SK-N-SH treated with all-trans-retinoic acid at 6 μM for 48 hours (cell line): ENCODE measurements at regions not wholly inside any gene's neighbourhood (a gene's known extent, or its start where the extent isn't known, plus 50 kb on each side); places are given as distances from the start of the nearest gene placed in this dataset.

Source experiments
- ATAC-seq: fragments of 200-7000 bp; cut with Tn5 transposase; 3 replicates; pipeline ENCODE4 v1.9.1; 2020; ENCODE audit warnings: mild to moderate bottlenecking, moderate library complexity
- ARNTL ChIP-seq: fragments of 450-650 bp; formaldehyde crosslinking; IDR thresholded peaks from 2 replicates; pipeline ENCODE4 v1.5.0; 2020; ENCODE audit warnings: low read depth, mild to moderate bottlenecking, moderate library complexity, borderline replicate concordance
- BACH2 ChIP-seq: fragments of 250-450 bp; sonication (Bioruptor Pico); IDR thresholded peaks from 2 replicates; pipeline ENCODE4 v1.9.0; 2021; ENCODE audit warnings: mild to moderate bottlenecking, borderline replicate concordance
- CSDC2 ChIP-seq: fragments of 250-450 bp; sonication (Bioruptor Pico); IDR thresholded peaks from 2 replicates; pipeline ENCODE4 v1.5.0; 2020; ENCODE audit warnings: mild to moderate bottlenecking, moderate library complexity
- ESRRG ChIP-seq: fragments of 250-450 bp; sonication (Bioruptor Pico); IDR thresholded peaks from 2 replicates; pipeline ENCODE4 v1.6.1; 2021; ENCODE audit warnings: mild to moderate bottlenecking
- GLIS3 ChIP-seq: fragments of 250-450 bp; sonication (Bioruptor Pico); IDR thresholded peaks from 2 replicates; pipeline ENCODE4 v1.5.0; 2020; ENCODE audit warnings: mild to moderate bottlenecking, moderate library complexity
- ISL1 ChIP-seq: fragments of 250-450 bp; sonication (Bioruptor Pico); IDR thresholded peaks from 2 replicates; pipeline ENCODE4 v2.1.2; 2022; ENCODE audit warnings: mild to moderate bottlenecking, moderate library complexity
- OSR1 ChIP-seq: fragments of 250-450 bp; sonication (Bioruptor Pico); IDR thresholded peaks from 2 replicates; pipeline ENCODE4 v1.8.0; 2022; ENCODE audit warnings: moderate library complexity, mild to moderate bottlenecking, inconsistent platforms
- PPARA ChIP-seq: fragments of 250-450 bp; sonication (Bioruptor Pico); IDR thresholded peaks from 2 replicates; pipeline ENCODE4 v1.5.0; 2020; ENCODE audit warnings: mild to moderate bottlenecking, borderline replicate concordance
- RARB ChIP-seq: fragments of 250-450 bp; sonication (Bioruptor Pico); IDR thresholded peaks from 2 replicates; pipeline ENCODE4 v1.8.0; 2021; ENCODE audit warnings: mild to moderate bottlenecking, moderate library complexity
- TCF4 ChIP-seq: fragments of 250-450 bp; sonication (Bioruptor Pico); IDR thresholded peaks from 2 replicates; pipeline ENCODE4 v1.8.0; 2021; ENCODE audit warnings: mild to moderate bottlenecking, moderate library complexity, borderline replicate concordance
- ZC3H10 ChIP-seq: fragments of 250-450 bp; sonication (Bioruptor Pico); IDR thresholded peaks from 2 replicates; pipeline ENCODE4 v1.5.1; 2021; ENCODE audit warnings: mild to moderate bottlenecking, moderate library complexity
- ZFP3 ChIP-seq: fragments of 250-450 bp; sonication (Bioruptor Pico); IDR thresholded peaks from 2 replicates; pipeline ENCODE4 v1.5.0; 2020; ENCODE audit warnings: mild to moderate bottlenecking, moderate library complexity
- ZFP30 ChIP-seq: fragments of 450-650 bp; formaldehyde crosslinking; IDR thresholded peaks from 2 replicates; pipeline ENCODE4 v1.5.0; 2022; ENCODE audit warnings: mild to moderate bottlenecking, moderate library complexity
- ZNF70 ChIP-seq: fragments of 450-650 bp; formaldehyde crosslinking; IDR thresholded peaks from 2 replicates; pipeline ENCODE4 v1.5.0; 2020; ENCODE audit warnings: mild to moderate bottlenecking, moderate library complexity
- ZNF8 ChIP-seq: fragments of 450-650 bp; formaldehyde crosslinking; IDR thresholded peaks from 2 replicates; pipeline ENCODE4 v1.5.0; 2020; ENCODE audit warnings: mild to moderate bottlenecking, moderate library complexity
- TF ChIP-seq, protein P1 (sequence below): fragments of 250-450 bp; sonication (Bioruptor Pico); IDR thresholded peaks from 2 replicates; pipeline ENCODE4 v1.8.0; 2021; ENCODE audit warnings: low read depth, mild to moderate bottlenecking, moderate library complexity, borderline replicate concordance
- TF ChIP-seq, protein P2 (sequence below): fragments of 250-450 bp; sonication (Bioruptor Pico); IDR thresholded peaks from 2 replicates; pipeline ENCODE4 v1.5.0; 2020; ENCODE audit warnings: mild to moderate bottlenecking, moderate library complexity
- TF ChIP-seq, protein P3 (sequence below): fragments of 250-450 bp; sonication (Bioruptor Pico); IDR thresholded peaks from 2 replicates; pipeline ENCODE4 v1.5.1; 2020; ENCODE audit warnings: low read depth, mild to moderate bottlenecking, moderate library complexity
- TF ChIP-seq, protein P4 (sequence below): fragments of 250-450 bp; sonication (Bioruptor Pico); IDR thresholded peaks from 2 replicates; pipeline ENCODE4 v1.8.0; 2020; ENCODE audit warnings: mild to moderate bottlenecking, moderate library complexity, borderline replicate concordance

DNA sequence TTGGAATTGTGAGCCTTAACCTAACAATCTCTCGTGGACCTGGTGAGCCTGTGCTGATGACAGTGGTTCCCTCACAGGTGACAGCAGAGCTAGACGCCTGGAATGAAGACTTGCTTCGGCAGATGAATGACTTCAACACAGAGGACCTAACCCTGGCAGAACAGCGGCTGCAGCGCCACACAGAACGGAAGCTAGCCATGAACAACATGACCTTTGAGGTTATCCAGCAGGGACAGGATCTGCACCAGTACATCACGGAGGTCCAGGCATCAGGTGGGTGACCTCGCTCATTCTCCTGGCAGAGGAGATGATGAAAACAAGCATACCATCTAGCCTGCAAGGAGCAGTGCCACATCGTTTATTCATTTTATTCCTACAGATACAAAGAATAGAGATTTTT is 316.9 kb upstream of the UMPS start:
- TF ChIP-seq ESRRG (CRISPR knock-in tag), result no peak
- no peak for TF ChIP-seq ARNTL (CRISPR knock-in tag)
- no peak for TF ChIP-seq PPARA
- no peak for TF ChIP-seq CSDC2 (CRISPR knock-in tag)
- TF ChIP-seq ZFP30 (CRISPR knock-in tag), result no peak
- no peak for TF ChIP-seq ZC3H10 (CRISPR knock-in tag)
- TF ChIP-seq TCF4 (CRISPR knock-in tag), result no peak
- TF ChIP-seq GLIS3 (CRISPR knock-in tag), result no peak
- no peak for TF ChIP-seq ZNF70 (CRISPR knock-in tag)
- TF ChIP-seq RARB (CRISPR knock-in tag), result no peak
- TF ChIP-seq, protein P1, sequence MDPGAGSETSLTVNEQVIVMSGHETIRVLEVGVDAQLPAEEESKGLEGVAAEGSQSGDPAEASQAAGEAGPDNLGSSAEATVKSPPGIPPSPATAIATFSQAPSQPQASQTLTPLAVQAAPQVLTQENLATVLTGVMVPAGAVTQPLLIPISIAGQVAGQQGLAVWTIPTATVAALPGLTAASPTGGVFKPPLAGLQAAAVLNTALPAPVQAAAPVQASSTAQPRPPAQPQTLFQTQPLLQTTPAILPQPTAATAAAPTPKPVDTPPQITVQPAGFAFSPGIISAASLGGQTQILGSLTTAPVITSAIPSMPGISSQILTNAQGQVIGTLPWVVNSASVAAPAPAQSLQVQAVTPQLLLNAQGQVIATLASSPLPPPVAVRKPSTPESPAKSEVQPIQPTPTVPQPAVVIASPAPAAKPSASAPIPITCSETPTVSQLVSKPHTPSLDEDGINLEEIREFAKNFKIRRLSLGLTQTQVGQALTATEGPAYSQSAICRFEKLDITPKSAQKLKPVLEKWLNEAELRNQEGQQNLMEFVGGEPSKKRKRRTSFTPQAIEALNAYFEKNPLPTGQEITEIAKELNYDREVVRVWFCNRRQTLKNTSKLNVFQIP, result no peak
- no peak for ATAC-seq

DNA sequence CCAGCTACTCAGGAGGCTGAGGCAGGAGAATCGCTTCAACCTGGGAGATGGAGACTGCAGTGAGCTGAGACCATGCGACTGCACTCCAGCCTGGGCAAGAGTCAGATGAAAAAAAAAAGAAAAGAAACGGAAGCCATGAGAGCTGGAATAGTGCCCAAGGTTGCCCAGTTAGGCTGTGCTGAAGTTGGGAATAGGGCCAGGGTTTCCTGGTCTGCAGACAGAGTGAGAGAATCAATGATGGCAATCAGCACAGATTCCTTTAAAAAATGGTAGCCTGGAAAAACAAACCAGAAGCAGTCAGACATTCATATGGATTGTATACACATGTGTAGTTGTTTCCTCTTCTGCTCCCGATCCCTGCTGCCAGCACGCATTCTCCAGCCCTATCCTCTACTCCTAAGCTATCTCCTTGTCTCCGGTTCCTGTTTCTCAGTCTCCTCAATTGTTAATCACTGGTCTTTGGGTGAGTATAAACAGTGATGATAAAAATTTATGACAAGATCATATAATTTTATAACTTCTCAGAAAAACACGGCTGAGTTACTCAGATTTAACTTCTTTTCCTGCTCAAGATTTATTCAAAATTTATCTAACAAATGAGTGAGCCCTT is 316.2 kb upstream of the UMPS start:
- TF ChIP-seq TCF4 (CRISPR knock-in tag), result peak; percentile 44; the same call in 1 of the 2 replicates
- TF ChIP-seq ISL1, result 0 out of 2 replicates have a peak, but pooled peaks have one; percentile 33
- TF ChIP-seq ZFP30 (CRISPR knock-in tag), result no peak
- TF ChIP-seq, protein P2, sequence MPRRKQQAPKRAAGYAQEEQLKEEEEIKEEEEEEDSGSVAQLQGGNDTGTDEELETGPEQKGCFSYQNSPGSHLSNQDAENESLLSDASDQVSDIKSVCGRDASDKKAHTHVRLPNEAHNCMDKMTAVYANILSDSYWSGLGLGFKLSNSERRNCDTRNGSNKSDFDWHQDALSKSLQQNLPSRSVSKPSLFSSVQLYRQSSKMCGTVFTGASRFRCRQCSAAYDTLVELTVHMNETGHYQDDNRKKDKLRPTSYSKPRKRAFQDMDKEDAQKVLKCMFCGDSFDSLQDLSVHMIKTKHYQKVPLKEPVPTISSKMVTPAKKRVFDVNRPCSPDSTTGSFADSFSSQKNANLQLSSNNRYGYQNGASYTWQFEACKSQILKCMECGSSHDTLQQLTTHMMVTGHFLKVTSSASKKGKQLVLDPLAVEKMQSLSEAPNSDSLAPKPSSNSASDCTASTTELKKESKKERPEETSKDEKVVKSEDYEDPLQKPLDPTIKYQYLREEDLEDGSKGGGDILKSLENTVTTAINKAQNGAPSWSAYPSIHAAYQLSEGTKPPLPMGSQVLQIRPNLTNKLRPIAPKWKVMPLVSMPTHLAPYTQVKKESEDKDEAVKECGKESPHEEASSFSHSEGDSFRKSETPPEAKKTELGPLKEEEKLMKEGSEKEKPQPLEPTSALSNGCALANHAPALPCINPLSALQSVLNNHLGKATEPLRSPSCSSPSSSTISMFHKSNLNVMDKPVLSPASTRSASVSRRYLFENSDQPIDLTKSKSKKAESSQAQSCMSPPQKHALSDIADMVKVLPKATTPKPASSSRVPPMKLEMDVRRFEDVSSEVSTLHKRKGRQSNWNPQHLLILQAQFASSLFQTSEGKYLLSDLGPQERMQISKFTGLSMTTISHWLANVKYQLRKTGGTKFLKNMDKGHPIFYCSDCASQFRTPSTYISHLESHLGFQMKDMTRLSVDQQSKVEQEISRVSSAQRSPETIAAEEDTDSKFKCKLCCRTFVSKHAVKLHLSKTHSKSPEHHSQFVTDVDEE (CRISPR knock-in tag), result peak; percentile 46; the same call in 1 of the 2 replicates
- ATAC-seq, result peak; percentile 40

DNA sequence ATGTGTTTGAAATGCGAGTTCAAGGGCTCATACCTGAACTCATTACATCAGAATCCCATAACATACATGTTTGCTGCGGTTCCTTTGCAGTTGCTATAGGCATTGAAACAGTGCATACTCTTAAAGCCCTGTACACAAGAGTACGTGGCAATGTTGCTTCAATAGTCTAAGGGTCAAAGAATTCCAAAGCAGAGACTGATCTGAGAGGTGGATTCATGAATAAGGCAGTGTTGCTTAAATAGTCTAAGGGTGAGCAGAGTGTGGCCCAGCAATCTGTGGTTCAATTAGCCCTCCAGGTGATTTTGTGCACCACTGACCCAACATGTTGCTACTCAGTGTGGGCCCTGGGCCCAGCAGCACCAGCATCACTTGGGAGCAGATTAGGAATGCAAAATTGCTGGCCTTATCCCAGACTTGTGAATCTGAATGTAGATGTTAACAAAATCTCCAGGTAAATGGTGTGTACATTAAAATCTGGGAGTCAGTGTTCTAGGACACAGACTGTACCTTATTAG is 314.7 kb upstream of the UMPS start:
- TF ChIP-seq ZFP3 (CRISPR knock-in tag) (no peak), PPARA (no peak), TCF4 (CRISPR knock-in tag) (no peak), OSR1 (CRISPR knock-in tag) (no peak), BACH2 (CRISPR knock-in tag) (no peak), CSDC2 (CRISPR knock-in tag) (no peak), RARB (CRISPR knock-in tag) (no peak), ESRRG (CRISPR knock-in tag) (no peak)
- TF ChIP-seq, protein P3, sequence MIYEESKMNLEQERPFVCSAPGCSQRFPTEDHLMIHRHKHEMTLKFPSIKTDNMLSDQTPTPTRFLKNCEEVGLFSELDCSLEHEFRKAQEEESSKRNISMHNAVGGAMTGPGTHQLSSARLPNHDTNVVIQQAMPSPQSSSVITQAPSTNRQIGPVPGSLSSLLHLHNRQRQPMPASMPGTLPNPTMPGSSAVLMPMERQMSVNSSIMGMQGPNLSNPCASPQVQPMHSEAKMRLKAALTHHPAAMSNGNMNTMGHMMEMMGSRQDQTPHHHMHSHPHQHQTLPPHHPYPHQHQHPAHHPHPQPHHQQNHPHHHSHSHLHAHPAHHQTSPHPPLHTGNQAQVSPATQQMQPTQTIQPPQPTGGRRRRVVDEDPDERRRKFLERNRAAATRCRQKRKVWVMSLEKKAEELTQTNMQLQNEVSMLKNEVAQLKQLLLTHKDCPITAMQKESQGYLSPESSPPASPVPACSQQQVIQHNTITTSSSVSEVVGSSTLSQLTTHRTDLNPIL (CRISPR knock-in tag), result no peak
- TF ChIP-seq, protein P1, result no peak
- TF ChIP-seq, protein P4, sequence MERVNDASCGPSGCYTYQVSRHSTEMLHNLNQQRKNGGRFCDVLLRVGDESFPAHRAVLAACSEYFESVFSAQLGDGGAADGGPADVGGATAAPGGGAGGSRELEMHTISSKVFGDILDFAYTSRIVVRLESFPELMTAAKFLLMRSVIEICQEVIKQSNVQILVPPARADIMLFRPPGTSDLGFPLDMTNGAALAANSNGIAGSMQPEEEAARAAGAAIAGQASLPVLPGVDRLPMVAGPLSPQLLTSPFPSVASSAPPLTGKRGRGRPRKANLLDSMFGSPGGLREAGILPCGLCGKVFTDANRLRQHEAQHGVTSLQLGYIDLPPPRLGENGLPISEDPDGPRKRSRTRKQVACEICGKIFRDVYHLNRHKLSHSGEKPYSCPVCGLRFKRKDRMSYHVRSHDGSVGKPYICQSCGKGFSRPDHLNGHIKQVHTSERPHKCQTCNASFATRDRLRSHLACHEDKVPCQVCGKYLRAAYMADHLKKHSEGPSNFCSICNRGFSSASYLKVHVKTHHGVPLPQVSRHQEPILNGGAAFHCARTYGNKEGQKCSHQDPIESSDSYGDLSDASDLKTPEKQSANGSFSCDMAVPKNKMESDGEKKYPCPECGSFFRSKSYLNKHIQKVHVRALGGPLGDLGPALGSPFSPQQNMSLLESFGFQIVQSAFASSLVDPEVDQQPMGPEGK (CRISPR knock-in tag), result no peak
- no peak for ATAC-seq

DNA sequence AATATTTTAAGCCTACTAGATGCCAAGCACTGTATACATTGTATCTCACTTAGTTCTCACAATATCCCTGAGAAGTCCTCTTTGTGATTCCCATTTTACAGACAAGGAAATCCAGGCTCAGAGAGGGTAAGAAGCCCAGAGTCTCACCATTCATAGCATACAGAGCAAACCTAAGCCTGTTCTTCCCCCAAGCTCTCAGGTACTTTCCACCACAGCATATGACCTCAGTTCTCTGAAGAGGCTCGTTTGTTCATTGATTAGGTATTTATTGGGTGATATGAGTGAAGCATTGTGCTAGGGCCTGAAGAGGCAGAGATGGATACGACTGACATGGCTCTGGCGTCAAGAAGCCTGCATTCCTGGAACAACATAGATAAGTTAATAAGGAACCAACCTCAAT is 310.9 kb upstream of the UMPS start:
- no peak for ATAC-seq
- TF ChIP-seq CSDC2 (CRISPR knock-in tag) (no peak), ISL1 (no peak), ZFP3 (CRISPR knock-in tag) (no peak), ZNF8 (CRISPR knock-in tag) (no peak), ZC3H10 (CRISPR knock-in tag) (no peak), PPARA (no peak)
- TF ChIP-seq, protein P2 (CRISPR knock-in tag), result no peak
- TF ChIP-seq, protein P4 (CRISPR knock-in tag), result no peak
